ENCODE measurements at regions not wholly inside any gene's neighbourhood (a gene's known extent, or its start where the extent isn't known, plus 50 kb on each side); places are given as distances from the start of the nearest gene placed in this dataset.

DNA sequence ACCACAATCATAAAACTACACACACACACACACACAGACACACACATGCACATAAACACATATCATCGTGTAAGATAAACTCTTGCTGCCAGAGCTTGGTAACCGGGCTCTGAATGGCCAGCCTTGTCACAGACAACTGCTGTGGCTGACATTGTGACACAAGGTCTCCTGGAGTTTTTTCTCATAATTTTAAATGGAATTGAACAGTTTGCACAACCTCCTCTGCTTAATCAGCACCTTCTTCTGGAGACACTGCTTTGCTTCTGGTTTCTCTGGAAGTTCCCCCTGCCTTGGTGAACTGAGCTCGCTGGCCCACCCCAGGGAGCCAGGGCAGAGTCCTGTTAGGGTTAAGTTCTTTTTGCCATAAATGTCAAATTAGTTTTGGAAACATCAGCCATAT lies 115.4 kb downstream of the UTP18 start:
- DNase-seq = no peak
- H3K27ac ChIP-seq = no peak overlapping the region
- no peak overlapping the region for H3K4me3 ChIP-seq (ENCODE audit: low read depth, low read length)
- TF ChIP-seq, protein P1, sequence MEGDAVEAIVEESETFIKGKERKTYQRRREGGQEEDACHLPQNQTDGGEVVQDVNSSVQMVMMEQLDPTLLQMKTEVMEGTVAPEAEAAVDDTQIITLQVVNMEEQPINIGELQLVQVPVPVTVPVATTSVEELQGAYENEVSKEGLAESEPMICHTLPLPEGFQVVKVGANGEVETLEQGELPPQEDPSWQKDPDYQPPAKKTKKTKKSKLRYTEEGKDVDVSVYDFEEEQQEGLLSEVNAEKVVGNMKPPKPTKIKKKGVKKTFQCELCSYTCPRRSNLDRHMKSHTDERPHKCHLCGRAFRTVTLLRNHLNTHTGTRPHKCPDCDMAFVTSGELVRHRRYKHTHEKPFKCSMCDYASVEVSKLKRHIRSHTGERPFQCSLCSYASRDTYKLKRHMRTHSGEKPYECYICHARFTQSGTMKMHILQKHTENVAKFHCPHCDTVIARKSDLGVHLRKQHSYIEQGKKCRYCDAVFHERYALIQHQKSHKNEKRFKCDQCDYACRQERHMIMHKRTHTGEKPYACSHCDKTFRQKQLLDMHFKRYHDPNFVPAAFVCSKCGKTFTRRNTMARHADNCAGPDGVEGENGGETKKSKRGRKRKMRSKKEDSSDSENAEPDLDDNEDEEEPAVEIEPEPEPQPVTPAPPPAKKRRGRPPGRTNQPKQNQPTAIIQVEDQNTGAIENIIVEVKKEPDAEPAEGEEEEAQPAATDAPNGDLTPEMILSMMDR (IDR thresholded peaks at IDR 0.05; ENCODE audit: low read depth, low read length, missing control alignments) = no peak
- H3K36me3 ChIP-seq (replicated peaks) = no peaks in the 10 kb centered on the region
- no peaks in the 10 kb centered on the region for H3K27me3 ChIP-seq (replicated peaks)
- in situ Hi-C loops (cut with HindIII; ENCODE audit: low pct_ligation_motif_present, low sequenced_read_pairs) = no loop called here

DNA sequence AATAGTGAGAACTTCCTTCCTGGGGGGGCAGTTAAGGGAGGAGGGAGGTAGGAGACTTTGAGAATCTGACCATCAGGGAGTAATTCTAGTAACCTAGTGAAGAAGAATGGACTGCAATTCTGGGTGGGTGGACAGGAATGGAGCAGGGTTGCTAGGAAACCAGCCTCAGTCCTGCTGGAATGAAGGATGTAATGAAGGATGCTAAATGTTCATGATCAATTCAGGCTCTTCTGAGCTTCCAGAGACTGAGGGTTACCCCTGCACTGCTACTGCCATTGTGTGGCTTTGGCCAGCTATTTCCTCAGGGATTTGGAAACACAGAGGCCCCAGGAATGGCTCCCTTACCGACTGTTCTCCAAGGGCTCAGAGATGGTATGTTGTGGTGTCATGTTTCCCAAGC lies 116.4 kb downstream of the UTP18 start:
- Histone ChIP-seq H3K27me3 (replicated peaks) (no peaks in the 10 kb centered on the region), H3K27ac (no peak overlapping the region), H3K4me3 (ENCODE audit: low read depth, low read length) (no peak overlapping the region), H3K36me3 (replicated peaks) (no peaks in the 10 kb centered on the region)
- TF ChIP-seq, protein P1 (IDR thresholded peaks at IDR 0.05; ENCODE audit: low read depth, low read length, missing control alignments) = no peak
- in situ Hi-C loops (cut with HindIII; ENCODE audit: low pct_ligation_motif_present, low sequenced_read_pairs) = no loop called here
- no peak for DNase-seq

DNA sequence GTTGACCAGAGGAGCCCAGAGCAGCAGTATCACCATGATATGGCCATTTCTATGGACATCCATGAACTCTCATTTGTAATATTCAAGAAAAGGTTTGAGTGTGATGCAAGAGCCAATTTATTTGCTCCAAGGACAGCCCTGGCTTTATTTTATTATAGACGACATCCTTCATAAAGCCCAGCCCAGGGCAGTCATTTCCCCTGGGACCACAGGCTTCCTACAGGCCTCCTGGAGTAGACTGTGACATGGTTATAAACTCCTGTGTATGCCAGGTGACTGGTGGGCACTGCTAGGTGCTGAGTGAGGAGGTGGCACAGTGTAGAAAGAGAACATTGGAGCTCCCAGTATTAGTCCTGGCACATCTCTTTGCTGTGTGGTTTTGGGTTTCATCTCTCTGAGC lies 120.9 kb downstream of the UTP18 start:
- DNase-seq = no peak
- in situ Hi-C loops (cut with HindIII; ENCODE audit: low pct_ligation_motif_present, low sequenced_read_pairs) = no loop called here

DNA sequence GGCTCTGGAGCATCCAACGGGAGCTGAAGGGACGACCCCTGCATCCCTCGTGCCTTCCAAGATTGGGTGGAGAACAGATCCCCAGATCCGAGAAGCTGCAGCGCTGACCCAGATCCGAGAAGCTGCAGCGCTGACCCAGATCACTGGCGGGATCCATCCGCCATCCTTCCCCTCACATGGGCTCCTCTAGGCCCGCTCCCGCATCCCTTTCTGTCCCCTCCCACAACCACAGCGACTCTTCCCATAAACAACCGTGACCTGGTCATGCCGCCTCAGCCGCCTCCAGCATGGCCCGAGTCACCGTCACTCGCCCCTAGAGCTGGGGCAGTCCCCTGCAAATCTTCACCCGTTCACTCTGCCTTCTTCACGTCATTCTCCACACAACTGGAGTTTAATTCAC lies 124.9 kb downstream of the UTP18 start:
- Histone ChIP-seq H3K27me3 (replicated peaks) (no peaks in the 10 kb centered on the region), H3K36me3 (replicated peaks) (no peaks in the 10 kb centered on the region), H3K4me3 (ENCODE audit: low read depth, low read length) (no peak overlapping the region), H3K27ac (no peak overlapping the region)
- no peak for DNase-seq
- in situ Hi-C loops (cut with HindIII; ENCODE audit: low pct_ligation_motif_present, low sequenced_read_pairs) = no loop called here
- TF ChIP-seq, protein P1 (IDR thresholded peaks at IDR 0.05; ENCODE audit: low read depth, low read length, missing control alignments) = no peak

More for the DNA sequence above, 120.9 kb downstream of the UTP18 start:
- Histone ChIP-seq H3K4me3 (ENCODE audit: low read depth, low read length) (no peak overlapping the region), H3K36me3 (replicated peaks) (no peaks in the 10 kb centered on the region), H3K27ac (no peak overlapping the region), H3K27me3 (replicated peaks) (no peaks in the 10 kb centered on the region)
- TF ChIP-seq, protein P1 (IDR thresholded peaks at IDR 0.05; ENCODE audit: low read depth, low read length, missing control alignments) = no peak

DNA sequence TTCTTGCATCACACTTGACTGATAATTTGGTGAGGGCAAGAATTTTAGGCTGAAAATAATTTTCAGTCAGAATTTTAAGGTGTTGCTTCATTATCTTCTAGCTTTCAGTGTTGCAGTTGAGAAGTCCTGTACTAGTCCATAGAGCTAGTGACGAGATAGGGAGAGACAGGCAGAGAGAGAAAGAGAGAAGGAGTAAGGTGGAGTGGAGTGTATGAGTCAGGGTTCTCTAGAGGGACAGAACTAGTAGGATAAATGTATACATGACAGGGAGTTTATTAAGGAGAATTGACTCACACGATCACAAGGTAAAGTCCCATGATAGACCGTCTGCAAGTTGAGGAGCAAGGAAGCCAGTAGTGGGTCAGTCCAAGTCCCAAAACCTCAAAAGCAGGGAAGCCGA lies 127.2 kb downstream of the UTP18 start:
- no peak for DNase-seq
- in situ Hi-C loops (cut with HindIII; ENCODE audit: low pct_ligation_motif_present, low sequenced_read_pairs) = no loop called here
- no peak overlapping the region for H3K4me3 ChIP-seq (ENCODE audit: low read depth, low read length)
- TF ChIP-seq, protein P1 (IDR thresholded peaks at IDR 0.05; ENCODE audit: low read depth, low read length, missing control alignments) = no peak
- no peaks in the 10 kb centered on the region for H3K27me3 ChIP-seq (replicated peaks)
- no peak overlapping the region for H3K27ac ChIP-seq
- no peaks in the 10 kb centered on the region for H3K36me3 ChIP-seq (replicated peaks)

DNA sequence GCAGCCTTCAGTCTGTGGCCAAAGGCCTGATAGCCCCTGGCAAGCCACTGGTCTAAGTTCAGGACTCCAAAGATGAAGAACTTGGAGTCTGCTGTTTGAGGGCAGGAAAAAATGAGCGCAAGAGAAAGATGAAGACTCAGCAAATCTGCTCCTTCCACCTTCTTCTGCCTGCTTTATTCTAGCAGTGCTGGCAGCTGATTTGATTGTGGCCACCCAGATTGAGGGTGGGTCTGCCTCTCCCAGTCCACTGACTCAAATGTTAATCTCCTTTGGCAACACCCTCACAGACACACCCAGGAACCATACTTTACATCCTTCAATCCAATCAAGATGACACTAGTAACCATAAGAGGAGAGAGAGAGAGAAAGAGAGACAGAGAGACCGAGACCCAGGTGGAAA lies 127.6 kb downstream of the UTP18 start:
- no peaks in the 10 kb centered on the region for H3K36me3 ChIP-seq (replicated peaks)
- DNase-seq = no peak
- no peaks in the 10 kb centered on the region for H3K27me3 ChIP-seq (replicated peaks)
- TF ChIP-seq, protein P1 (IDR thresholded peaks at IDR 0.05; ENCODE audit: low read depth, low read length, missing control alignments) = no peak
- H3K27ac ChIP-seq = no peak overlapping the region
- H3K4me3 ChIP-seq (ENCODE audit: low read depth, low read length) = no peak overlapping the region
- in situ Hi-C loops (cut with HindIII; ENCODE audit: low pct_ligation_motif_present, low sequenced_read_pairs) = no loop called here
